Neural progenitor cell (in vitro differentiated cells): ENCODE measurements at regions not wholly inside any gene's neighbourhood (a gene's known extent, or its start where the extent isn't known, plus 50 kb on each side); places are given as distances from the start of the nearest gene placed in this dataset.

Experiments used
- DNase-seq: peaks from one replicate; pipeline ENCODE4 v3.0.0-alpha.2; 2016; ENCODE audit warnings: low spot score
- H2AFZ ChIP-seq: fragments of 200-600 bp; sonication (generic); replicated peaks from 2 replicates; pipeline ENCODE4 v1.6.1; 2016; ENCODE audit warnings: antibody characterized with exemption
- H3F3A ChIP-seq: fragments of 200-600 bp; sonication (generic); 2 replicates; pipeline ENCODE4 v1.6.1; 2016; ENCODE audit warnings: antibody characterized with exemption, low read depth
- H3K27ac ChIP-seq: fragments of 200-600 bp; sonication (generic); 2 replicates; pipeline ENCODE4 v1.5.1; 2016; ENCODE audit warnings: mild to moderate bottlenecking
- H3K27me3 ChIP-seq: fragments of 200-600 bp; sonication (generic); 2 replicates; pipeline ENCODE4 v1.6.1; 2016; ENCODE audit warnings: mild to moderate bottlenecking, moderate library complexity
- H3K36me3 ChIP-seq: fragments of 200-600 bp; sonication (generic); 2 replicates; pipeline ENCODE4 v1.5.1; 2016
- H3K4me1 ChIP-seq: fragments of 200-600 bp; sonication (generic); 2 replicates; pipeline ENCODE4 v1.6.1; 2016; ENCODE audit warnings: mixed run types
- H3K4me2 ChIP-seq: fragments of 200-600 bp; sonication (generic); 2 replicates; pipeline ENCODE4 v1.6.1; 2016
- H3K4me3 ChIP-seq: fragments of 200-600 bp; sonication (generic); 2 replicates; pipeline ENCODE4 v1.5.1; 2016
- H3K79me2 ChIP-seq: fragments of 200-600 bp; sonication (generic); 2 replicates; pipeline ENCODE4 v1.6.1; 2016; ENCODE audit warnings: low read depth
- H3K9ac ChIP-seq: fragments of 200-600 bp; sonication (generic); 2 replicates; pipeline ENCODE4 v1.6.1; 2016
- H3K9me3 ChIP-seq: fragments of 200-600 bp; sonication (generic); 2 replicates; pipeline ENCODE4 v1.5.1; 2016; ENCODE audit warnings: low read depth
- H4K20me1 ChIP-seq: fragments of 200-600 bp; sonication (generic); 2 replicates; pipeline ENCODE4 v1.6.1; 2016; ENCODE audit warnings: low read depth
- H3K27ac Mint-ChIP-seq: 3 replicates; pipeline ENCODE4 v1.8.0; 2021; ENCODE audit warnings: mixed read lengths
- H3K27me3 Mint-ChIP-seq: 2 replicates; pipeline ENCODE4 v1.8.0; 2022; ENCODE audit warnings: low read depth, mild to moderate bottlenecking, inconsistent platforms, moderate library complexity, mixed read lengths; ENCODE audit not compliant: insufficient read depth
- H3K36me3 Mint-ChIP-seq: 3 replicates; pipeline ENCODE4 v1.8.0; 2021; ENCODE audit warnings: mixed read lengths
- H3K4me1 Mint-ChIP-seq: 3 replicates; pipeline ENCODE4 v1.8.0; 2021; ENCODE audit warnings: mixed read lengths
- H3K4me3 Mint-ChIP-seq: 3 replicates; pipeline ENCODE4 v1.8.0; 2021; ENCODE audit warnings: mild to moderate bottlenecking, moderate library complexity, mixed read lengths
- H3K9me3 Mint-ChIP-seq: 3 replicates; pipeline ENCODE4 v1.8.0; 2020; ENCODE audit warnings: mixed read lengths
- EZH2 ChIP-seq: fragments of 200-600 bp; sonication (generic); IDR thresholded peaks from 2 replicates; pipeline ENCODE4 v1.6.1; 2017; ENCODE audit warnings: antibody characterized with exemption, mild to moderate bottlenecking, moderate library complexity
- EZH2phosphoT487 ChIP-seq: fragments of 200-600 bp; sonication (generic); IDR thresholded peaks from 2 replicates; pipeline ENCODE4 v1.6.1; 2017; ENCODE audit warnings: antibody characterized with exemption
- TF ChIP-seq, protein P1 (sequence below): fragments of 200-600 bp; sonication (generic); IDR thresholded peaks from 2 replicates; pipeline ENCODE4 v1.5.1; 2017; ENCODE audit warnings: antibody characterized with exemption, mild to moderate bottlenecking

DNA sequence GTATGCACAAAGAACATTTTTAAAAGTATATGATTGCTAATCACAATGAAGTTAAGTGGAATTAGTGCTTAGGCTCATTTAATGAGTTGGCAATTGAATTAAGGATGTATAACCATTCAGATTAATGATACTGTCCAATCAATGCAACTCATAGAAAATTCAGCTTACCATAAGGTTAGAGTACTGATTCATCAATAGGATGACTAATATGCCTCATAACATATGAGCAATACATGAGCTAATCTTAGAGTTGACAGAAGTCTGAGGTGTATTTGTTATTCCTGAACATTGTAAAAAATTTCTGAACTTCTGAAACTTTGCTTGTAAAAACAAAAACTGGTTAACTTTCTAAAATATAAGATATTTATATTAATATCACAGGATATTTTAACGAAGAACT lies 118.3 kb upstream of the NETO1 start:
- H3K9me3 Mint-ChIP-seq: no peaks in the 10 kb centered on the region
- Histone ChIP-seq H4K20me1 (no peaks in the 10 kb centered on the region), H3F3A (no peaks in the 10 kb centered on the region), H3K4me3 (no peak overlapping the region), H3K9ac (no peak overlapping the region), H3K27ac (no peak overlapping the region), H3K79me2 (no peaks in the 10 kb centered on the region), H3K36me3 (no peaks in the 10 kb centered on the region), H3K9me3 (no peaks in the 10 kb centered on the region), H3K4me2 (no peak overlapping the region), H2AFZ (no peak overlapping the region), H3K27me3 (no peaks in the 10 kb centered on the region), H3K4me1 (no peaks in the 10 kb centered on the region)
- no peak overlapping the region for H3K27ac Mint-ChIP-seq
- no peak for DNase-seq
- TF ChIP-seq, protein P1, sequence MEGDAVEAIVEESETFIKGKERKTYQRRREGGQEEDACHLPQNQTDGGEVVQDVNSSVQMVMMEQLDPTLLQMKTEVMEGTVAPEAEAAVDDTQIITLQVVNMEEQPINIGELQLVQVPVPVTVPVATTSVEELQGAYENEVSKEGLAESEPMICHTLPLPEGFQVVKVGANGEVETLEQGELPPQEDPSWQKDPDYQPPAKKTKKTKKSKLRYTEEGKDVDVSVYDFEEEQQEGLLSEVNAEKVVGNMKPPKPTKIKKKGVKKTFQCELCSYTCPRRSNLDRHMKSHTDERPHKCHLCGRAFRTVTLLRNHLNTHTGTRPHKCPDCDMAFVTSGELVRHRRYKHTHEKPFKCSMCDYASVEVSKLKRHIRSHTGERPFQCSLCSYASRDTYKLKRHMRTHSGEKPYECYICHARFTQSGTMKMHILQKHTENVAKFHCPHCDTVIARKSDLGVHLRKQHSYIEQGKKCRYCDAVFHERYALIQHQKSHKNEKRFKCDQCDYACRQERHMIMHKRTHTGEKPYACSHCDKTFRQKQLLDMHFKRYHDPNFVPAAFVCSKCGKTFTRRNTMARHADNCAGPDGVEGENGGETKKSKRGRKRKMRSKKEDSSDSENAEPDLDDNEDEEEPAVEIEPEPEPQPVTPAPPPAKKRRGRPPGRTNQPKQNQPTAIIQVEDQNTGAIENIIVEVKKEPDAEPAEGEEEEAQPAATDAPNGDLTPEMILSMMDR: no peak
- TF ChIP-seq EZH2phosphoT487 (no peak), EZH2 (no peak)
- H3K4me3 Mint-ChIP-seq: no peak overlapping the region
- no peaks in the 10 kb centered on the region for H3K27me3 Mint-ChIP-seq
- no peaks in the 10 kb centered on the region for H3K4me1 Mint-ChIP-seq
- H3K36me3 Mint-ChIP-seq: no peaks in the 10 kb centered on the region

DNA sequence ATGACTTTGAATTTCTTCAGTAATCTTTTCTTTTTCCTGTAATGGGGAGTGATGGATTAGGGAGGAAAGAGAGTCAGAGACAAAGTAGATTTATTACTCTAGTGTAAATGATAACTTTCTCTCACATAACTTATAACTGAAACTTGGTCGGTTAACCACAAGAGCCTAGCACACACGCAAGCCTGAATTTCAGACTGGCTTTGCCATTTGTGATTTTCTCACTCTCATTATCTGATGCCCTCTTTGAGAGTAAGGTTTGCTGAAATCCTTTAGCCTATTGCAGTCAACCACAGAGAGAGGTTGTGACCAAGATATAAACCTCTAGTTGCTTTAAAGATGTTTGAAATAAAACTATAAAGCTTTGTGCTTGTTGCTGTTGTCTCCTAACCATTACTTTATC lies 117.9 kb upstream of the NETO1 start:
- Mint-ChIP-seq H3K27ac (no peak overlapping the region), H3K27me3 (no peaks in the 10 kb centered on the region), H3K4me1 (no peaks in the 10 kb centered on the region), H3K36me3 (no peaks in the 10 kb centered on the region), H3K4me3 (no peak overlapping the region), H3K9me3 (no peaks in the 10 kb centered on the region)
- H3K36me3 ChIP-seq: no peaks in the 10 kb centered on the region
- H3K27me3 ChIP-seq: no peaks in the 10 kb centered on the region
- H3F3A ChIP-seq: no peaks in the 10 kb centered on the region
- no peaks in the 10 kb centered on the region for H3K4me1 ChIP-seq
- no peak for TF ChIP-seq EZH2phosphoT487
- TF ChIP-seq EZH2: no peak
- TF ChIP-seq, protein P1: no peak
- no peaks in the 10 kb centered on the region for H4K20me1 ChIP-seq
- no peak overlapping the region for H2AFZ ChIP-seq
- no peak overlapping the region for H3K4me2 ChIP-seq
- no peaks in the 10 kb centered on the region for H3K79me2 ChIP-seq
- DNase-seq: no peak
- H3K9ac ChIP-seq: no peak overlapping the region
- H3K27ac ChIP-seq: no peak overlapping the region
- H3K9me3 ChIP-seq: no peaks in the 10 kb centered on the region
- H3K4me3 ChIP-seq: no peak overlapping the region

DNA sequence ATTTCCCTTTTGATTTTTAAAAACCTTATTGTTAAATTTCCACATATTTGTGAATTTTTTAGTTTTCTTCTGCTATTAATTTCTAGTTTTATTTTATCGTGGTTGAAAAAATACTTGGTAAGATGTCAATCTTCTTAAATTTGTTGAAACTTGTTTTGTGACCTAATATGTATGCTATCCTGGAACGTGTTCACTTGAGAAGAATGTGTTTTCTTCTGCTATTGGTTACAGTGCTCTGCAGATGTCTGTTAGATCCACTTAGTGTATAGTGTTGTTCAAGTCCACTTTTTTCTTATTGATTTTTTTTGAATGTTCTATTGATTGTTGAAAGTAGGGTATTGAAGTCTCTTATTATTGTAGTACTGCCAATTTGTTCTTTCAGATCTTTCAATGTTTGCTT lies 116.5 kb upstream of the NETO1 start:
- no peaks in the 10 kb centered on the region for H3K9me3 Mint-ChIP-seq
- Histone ChIP-seq H3K79me2 (no peaks in the 10 kb centered on the region), H4K20me1 (no peaks in the 10 kb centered on the region), H3K4me3 (no peak overlapping the region), H3K36me3 (no peaks in the 10 kb centered on the region), H3K27me3 (no peaks in the 10 kb centered on the region), H3K9ac (no peak overlapping the region), H3K4me2 (no peak overlapping the region), H3F3A (no peaks in the 10 kb centered on the region), H3K4me1 (no peaks in the 10 kb centered on the region), H3K9me3 (no peaks in the 10 kb centered on the region), H3K27ac (no peak overlapping the region), H2AFZ (no peak overlapping the region)
- H3K4me1 Mint-ChIP-seq: no peaks in the 10 kb centered on the region
- no peak overlapping the region for H3K27ac Mint-ChIP-seq
- no peaks in the 10 kb centered on the region for H3K36me3 Mint-ChIP-seq
- H3K27me3 Mint-ChIP-seq: no peaks in the 10 kb centered on the region
- no peak for DNase-seq
- H3K4me3 Mint-ChIP-seq: no peak overlapping the region
- TF ChIP-seq EZH2phosphoT487: no peak
- TF ChIP-seq EZH2: no peak
- TF ChIP-seq, protein P1: no peak

DNA sequence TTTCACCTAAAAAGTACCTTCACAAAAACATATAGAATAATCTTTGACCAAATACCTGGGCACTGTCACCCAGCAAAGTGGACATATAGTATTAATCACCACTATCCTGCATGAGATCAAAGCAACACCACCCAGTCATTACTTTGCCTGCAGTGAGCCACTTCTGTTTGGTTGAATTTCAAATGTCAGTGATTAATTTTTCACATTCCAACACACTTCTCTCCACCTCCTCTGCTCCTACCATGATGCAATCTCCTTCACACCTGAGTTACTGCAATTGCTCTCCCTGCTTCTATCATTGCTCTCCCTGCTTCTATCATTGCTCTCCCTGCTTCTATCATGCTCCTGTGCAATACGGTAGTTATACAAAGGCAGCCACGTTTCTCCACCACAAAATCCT lies 106.1 kb upstream of the NETO1 start:
- no peak overlapping the region for H3K9ac ChIP-seq
- H3K79me2 ChIP-seq: no peaks in the 10 kb centered on the region
- TF ChIP-seq, protein P1: no peak
- TF ChIP-seq EZH2phosphoT487 (no peak), EZH2 (no peak)
- H3K4me2 ChIP-seq: no peak overlapping the region
- Mint-ChIP-seq H3K9me3 (no peaks in the 10 kb centered on the region), H3K4me1 (no peaks in the 10 kb centered on the region), H3K36me3 (no peaks in the 10 kb centered on the region), H3K27ac (no peak overlapping the region), H3K4me3 (no peak overlapping the region), H3K27me3 (peaks cover 2% of the 10 kb centered on the region)
- no peak overlapping the region for H2AFZ ChIP-seq
- no peaks in the 10 kb centered on the region for H3K9me3 ChIP-seq
- H4K20me1 ChIP-seq: no peaks in the 10 kb centered on the region
- no peak overlapping the region for H3K27ac ChIP-seq
- H3K36me3 ChIP-seq: no peaks in the 10 kb centered on the region
- H3K4me1 ChIP-seq: no peaks in the 10 kb centered on the region
- DNase-seq: no peak
- no peak overlapping the region for H3K4me3 ChIP-seq
- H3K27me3 ChIP-seq: no peaks in the 10 kb centered on the region
- no peaks in the 10 kb centered on the region for H3F3A ChIP-seq
